CD4-positive, alpha-beta T cell treated with Interleukin-17A for 1 hour (primary cell): ENCODE measurements at regions not wholly inside any gene's neighbourhood (a gene's known extent, or its start where the extent isn't known, plus 50 kb on each side); places are given as distances from the start of the nearest gene placed in this dataset.

Experiments
- DNase-seq: peaks from one replicate; pipeline ENCODE4 v3.0.0-alpha.2; 2020

DNA sequence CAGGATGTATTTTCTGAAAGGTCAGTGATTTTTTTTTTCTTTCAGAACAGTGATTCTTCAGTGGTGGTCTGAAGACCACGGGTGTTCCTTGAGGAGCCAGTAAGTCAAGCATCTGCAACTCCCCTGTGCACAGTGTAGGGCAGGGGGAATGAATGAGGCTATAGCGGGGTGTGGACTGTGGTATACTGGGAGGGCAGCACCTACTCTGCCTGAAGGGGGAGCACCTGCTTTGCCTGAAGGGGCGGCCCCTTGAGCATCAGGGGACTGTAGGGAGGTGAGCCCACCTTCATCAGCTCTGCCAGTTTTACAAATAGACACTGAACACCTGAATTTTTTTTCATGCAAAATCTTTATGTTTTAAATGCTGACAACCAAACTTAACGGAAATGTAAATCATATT lies 77.5 kb upstream of the RIPOR2 start:
- DNase-seq, result no peak

GRCh38 chr6:25014369-25014768 lies 78.6 kb upstream of the RIPOR2 start:
- DNase-seq, result no peak

GRCh38 chr6:25014791-25015560 lies 79.2 kb upstream of the RIPOR2 start:
- DNase-seq, result peak; percentile 86

GRCh38 chr6:25016014-25016720 lies 80.4 kb upstream of the RIPOR2 start:
- DNase-seq, result no peak

DNA sequence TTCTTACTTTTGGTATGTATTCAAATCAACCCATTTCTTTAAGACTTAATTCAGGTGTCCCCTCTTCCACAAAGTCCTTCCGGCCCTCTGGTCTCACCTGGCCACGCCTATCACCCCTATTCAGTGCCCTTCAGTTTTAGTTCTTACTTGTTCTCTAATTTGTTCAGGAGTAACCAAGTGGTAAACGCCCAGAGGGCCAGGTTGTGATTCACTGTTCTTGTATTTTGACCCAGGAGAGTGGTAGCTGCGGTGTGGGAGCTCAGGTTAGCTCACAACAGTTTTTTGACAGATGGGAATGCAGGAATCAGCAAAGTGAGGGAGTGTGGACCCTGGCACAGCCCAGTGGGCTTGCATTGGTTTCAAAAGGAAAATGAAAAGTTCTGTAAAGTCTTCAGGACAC lies 81.7 kb upstream of the RIPOR2 start:
- DNase-seq, result no peak

- DNase-seq, result peak; percentile 88
These were observed 82.3 kb upstream of the RIPOR2 start for GRCh38 chr6:25017932-25018567.

GRCh38 chr6:25018568-25018954 lies 82.8 kb upstream of the RIPOR2 start:
- DNase-seq, result no peak

DNA sequence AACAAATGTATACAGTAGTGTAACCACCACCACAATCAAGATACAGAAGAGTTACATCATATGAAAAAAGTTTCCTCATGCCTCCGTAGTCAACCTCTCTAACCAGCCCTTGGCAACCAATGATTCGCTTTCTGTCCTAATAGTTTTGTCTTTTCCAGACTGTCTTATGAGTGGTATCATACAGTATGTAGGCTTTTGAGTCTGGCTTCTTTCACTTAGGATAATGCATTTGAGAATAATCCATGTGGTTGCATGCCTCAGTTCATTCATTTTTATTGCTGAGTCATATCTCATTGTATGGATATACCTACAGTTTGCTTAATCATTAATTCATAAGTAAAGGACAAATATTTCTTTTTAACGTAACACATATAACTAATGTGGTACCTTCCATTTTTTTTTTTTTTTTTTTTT lies 86.4 kb upstream of the RIPOR2 start:
- DNase-seq, result no peak

GRCh38 chr6:25023781-25024180 lies 88.0 kb upstream of the RIPOR2 start:
- DNase-seq, result no peak

DNA sequence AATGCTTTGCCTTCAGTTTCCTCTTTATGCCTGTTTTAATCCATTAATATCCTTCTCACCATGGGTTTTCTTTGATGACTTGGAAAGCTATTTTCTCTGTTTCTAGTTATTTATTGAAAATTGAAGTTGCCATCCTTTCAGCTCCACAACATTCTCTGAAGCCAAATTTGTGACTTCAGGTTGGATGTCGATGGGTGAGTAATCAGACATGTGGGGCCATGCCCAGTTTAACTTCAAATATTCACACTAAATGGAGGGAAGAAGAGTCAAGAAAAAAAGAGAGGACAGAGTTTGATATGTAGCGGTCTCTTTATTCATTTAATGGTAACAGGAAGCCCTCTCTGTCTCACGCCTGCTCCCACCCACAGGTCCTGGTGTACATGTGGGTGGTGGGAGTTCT lies 89.1 kb upstream of the RIPOR2 start:
- no peak for DNase-seq

DNA sequence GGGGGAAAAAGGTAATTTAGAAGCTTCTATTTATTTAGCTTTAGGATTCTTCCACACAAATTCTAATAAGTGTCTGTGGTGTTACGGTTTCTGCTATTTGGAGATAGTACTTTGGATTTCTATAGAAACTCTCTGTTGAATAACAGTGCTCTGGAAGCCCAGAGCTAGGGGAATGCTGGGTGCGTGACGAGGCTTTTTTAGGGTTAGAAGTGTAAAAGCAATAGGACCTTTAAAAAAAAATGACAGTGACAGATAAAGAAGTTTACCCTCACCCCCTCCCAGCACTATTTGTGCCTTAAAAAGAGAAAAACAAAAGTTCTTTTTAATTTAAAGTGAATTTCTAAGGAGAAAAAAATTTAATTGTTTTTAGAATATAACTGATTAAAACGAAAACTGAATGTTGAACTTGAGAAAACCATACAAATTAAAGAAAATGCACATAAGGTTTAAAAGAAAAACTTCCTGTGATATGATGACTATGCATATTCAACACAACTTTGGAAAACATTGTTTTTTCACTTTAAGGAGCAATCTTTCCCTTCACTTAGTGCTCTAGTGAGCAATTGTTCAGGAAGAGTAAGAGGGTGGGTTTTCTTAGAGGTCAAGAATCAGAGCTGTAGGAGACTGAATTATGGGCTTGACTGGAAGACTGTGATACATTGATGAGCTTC lies 89.6 kb upstream of the RIPOR2 start:
- DNase-seq, result no peak

DNA sequence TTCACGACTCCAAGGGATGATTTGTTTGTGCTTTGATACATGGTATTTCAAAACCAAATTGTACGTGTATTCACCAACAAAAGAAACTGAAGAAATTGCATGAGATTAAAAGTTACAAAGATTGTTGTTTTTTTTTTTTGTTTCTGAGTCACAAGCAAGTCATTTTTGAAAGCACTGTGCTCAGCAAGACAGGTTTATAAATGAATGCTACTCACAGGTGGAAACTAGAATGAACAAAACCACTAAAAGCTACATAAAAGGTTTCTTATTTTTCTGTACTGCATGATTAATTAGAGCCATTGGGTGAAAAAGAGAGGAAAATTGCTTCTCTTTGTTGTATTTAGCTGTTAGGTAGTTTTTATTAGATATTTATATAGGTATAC lies 90.2 kb upstream of the RIPOR2 start:
- DNase-seq, result no peak

- no peak for DNase-seq
These were observed 91.0 kb upstream of the RIPOR2 start for GRCh38 chr6:25026723-25027122.

DNA sequence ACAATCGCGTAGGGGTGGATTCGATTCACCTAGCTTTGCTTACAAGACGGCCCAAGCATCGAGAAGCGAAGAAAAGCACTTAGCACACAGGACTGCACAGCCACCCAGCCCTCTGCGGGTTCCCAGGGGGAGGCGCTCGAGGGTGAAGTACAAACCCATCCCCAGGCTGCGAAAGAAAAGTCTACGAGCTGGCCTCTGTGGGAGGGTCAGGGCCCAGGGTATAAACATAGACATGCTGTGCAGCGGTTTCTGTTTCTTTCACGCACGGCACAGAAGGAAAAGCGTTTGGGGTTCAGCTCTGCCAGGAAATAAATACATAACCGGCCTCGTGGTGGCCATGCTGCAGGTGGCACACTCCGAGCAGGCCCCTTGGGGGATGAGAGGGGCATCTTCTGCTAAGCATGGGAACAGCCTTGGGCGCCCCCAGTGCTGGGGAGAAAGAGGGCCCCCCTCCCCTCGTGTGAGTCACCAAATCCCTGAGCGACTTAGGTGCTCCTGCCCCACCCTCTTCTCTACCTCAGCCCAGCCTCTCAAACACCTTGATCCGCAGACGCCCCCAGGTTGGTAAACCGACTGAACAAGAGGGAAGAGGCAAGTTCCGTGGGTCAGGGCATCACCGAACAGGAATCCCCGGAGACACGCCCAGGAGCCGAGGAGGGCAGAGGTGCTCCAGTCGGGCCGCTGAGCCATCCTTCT lies 91.6 kb upstream of the RIPOR2 start:
- peak; percentile 87 for DNase-seq

GRCh38 chr6:25028328-25028727 lies 92.6 kb upstream of the RIPOR2 start:
- no peak for DNase-seq

- DNase-seq, result no peak
These were observed 97.2 kb upstream of the RIPOR2 start for GRCh38 chr6:25032934-25033333.

DNA sequence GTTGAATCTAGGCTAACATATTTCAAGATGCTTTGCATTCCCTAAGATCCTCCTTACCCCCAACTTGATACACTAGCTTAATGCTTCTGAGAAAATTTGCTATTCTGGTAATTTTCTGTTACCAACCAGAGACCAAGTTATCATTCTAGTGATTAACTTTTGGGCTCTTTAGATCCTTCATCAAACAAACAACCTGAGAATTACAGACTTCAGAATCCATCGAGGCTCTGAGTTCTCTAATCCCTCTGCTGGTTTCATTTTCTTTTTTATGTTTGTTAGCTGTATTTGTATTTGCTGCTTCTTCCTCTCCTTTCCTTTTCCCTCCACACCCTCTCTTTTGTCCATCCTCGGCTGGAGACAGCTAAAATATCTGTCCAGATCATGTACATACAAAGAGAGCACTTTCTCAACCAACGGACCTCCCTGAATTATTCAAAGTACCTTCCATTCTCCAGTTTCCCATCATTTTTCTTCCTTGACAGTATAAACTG lies 98.7 kb upstream of the RIPOR2 start:
- no peak for DNase-seq

DNA sequence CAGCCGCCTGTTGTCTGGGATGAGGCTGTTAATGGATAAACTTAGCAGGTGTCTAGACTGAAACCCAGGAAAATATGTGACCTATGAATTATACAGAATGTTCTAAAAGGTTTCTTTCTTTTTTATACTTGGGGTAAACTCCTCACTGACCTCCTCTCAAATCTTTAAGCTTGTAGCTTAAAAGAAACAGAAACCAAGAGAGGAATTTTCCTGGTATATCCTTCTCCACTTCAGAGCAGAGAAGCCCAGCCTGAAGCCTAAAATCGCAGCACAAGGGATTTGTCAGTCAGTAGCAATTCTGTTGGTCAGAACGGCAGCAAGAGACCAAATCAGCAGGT lies 99.4 kb upstream of the RIPOR2 start:
- DNase-seq, result no peak

DNA sequence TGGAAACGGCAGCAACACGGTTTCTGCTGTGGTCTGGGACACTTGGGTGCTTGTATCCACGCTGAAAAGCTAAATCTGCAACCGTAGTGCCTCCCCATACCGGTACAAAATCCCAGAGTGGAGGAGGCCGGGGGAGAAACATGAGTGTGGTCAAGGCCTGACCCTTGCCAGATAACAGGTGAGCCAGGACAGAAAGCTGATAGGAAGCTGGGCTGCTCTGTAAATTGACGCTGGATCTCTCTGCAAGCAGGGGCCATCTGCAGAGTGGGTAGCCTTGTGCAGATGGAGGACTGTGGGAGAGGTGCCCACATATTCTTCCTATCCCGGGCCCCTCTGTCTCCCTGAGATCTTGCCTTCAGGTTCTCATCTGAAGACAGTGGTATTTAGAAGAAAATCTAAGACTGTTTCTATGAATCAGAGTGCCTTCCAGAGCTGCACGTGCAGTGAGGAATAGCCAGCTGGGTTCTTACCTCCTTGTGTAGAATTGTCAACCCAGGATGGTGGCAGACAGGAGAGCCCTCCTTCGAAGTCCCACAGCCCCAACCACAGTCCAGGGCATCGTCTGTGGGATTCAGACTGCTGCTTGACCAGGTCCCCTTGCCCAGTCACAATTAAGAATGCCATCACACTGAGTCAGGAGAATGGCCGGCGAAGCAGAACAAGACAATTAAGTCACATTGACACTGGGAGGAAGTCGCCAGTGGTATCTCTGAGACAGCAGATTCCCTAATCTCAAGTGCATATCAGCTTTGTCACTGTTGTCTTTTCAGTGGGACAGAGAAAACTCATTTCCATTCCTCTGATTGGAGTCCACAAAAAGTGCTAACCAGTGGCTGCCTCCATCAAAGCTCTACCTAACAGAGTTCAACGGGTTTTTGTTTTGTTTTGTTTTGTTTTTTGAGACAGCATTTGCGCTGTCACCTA lies 100.0 kb upstream of the RIPOR2 start:
- DNase-seq, result peak; percentile 57

- no peak for DNase-seq
These were observed 100.7 kb upstream of the RIPOR2 start for GRCh38 chr6:25036461-25036860.

DNA sequence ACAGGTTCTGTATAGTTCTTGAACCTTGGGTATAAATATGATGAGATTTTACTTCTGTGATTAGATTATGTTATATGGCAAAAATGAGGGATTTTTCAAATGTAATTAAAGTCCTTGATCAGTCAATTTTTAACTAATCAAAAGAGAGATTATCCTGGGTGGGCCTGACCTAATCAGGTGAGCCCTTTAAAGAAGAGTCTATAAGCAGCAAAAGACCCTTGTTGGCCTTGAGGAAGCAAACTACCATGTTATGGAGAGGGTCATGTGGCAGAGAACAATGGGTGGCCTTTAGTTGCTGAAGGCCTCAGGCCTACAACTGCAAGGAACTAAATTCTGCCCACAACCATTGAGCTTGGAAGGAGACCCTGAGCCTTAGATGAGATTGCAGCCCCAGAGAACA lies 102.5 kb upstream of the RIPOR2 start:
- no peak for DNase-seq

- peak; percentile 54 for DNase-seq
These were observed 103.2 kb upstream of the RIPOR2 start for GRCh38 chr6:25038999-25039398.
